ENCODE measurements at regions not wholly inside any gene's neighbourhood (a gene's known extent, or its start where the extent isn't known, plus 50 kb on each side); places are given as distances from the start of the nearest gene placed in this dataset.

DNA sequence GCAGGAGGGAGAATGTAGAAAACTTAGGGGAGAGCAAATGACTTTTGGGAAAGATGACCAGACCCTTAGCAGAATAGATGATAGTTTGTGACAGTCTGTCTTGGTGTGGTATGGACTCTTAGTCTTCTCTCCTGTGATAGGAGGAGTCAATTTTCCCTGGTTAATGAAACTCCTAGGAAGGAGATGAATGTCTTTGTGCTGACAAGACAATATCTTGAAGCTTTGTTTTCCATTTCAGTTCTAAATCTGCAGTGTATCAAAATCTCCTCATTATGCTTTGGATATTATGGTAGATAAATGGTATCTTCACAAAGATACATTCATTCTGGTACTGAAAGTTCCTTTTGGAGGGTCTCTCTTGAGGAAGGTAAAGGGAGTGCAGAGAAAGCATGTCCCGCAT, 77.8 kb upstream of the ZNF717 start:
- TF ChIP-seq, protein P1, sequence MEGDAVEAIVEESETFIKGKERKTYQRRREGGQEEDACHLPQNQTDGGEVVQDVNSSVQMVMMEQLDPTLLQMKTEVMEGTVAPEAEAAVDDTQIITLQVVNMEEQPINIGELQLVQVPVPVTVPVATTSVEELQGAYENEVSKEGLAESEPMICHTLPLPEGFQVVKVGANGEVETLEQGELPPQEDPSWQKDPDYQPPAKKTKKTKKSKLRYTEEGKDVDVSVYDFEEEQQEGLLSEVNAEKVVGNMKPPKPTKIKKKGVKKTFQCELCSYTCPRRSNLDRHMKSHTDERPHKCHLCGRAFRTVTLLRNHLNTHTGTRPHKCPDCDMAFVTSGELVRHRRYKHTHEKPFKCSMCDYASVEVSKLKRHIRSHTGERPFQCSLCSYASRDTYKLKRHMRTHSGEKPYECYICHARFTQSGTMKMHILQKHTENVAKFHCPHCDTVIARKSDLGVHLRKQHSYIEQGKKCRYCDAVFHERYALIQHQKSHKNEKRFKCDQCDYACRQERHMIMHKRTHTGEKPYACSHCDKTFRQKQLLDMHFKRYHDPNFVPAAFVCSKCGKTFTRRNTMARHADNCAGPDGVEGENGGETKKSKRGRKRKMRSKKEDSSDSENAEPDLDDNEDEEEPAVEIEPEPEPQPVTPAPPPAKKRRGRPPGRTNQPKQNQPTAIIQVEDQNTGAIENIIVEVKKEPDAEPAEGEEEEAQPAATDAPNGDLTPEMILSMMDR (IDR thresholded peaks at IDR 0.05 in 4 of 5, conservative IDR thresholded peaks at IDR 0.05 in 1 of 5) = no peak
- no peak for TF ChIP-seq POLR2A (IDR thresholded peaks at IDR 0.05)
